K562 (cell line): ENCODE measurements at regions not wholly inside any gene's neighbourhood (a gene's known extent, or its start where the extent isn't known, plus 50 kb on each side); places are given as distances from the start of the nearest gene placed in this dataset.

ENCODE experiments used
- ATAC-seq: fragments of 200-7000 bp; cut with Tn5 transposase; 3 replicates; pipeline ENCODE4 v1.9.1; 2020; ENCODE audit warnings: moderate library complexity
- BruUV-seq: library from RNA; stranded (reverse); fragments of 400-500 nt; replicated peaks from 2 replicates; lab custom pipeline; 2021; lab: Mats Ljungman, UMichigan
- CTCF ChIA-PET: fragments of 300-600 bp; formaldehyde crosslinking; extraction: SDS; loops from one replicate; lab custom pipeline; 2021; ENCODE audit warnings: low intra/inter-chr PET ratio; lab: Yijun Ruan, JAX
- POLR2A ChIA-PET: fragments of 300-600, 350-650 bp; sonication (Branson Sonifier 250); formaldehyde crosslinking; extraction: SDS; loops from one replicate; lab custom pipeline; 2021; ENCODE audit warnings: antibody characterized with exemption, inconsistent platforms; lab: Yijun Ruan, JAX
- DNase-seq, 4 experiments: peaks; one replicate each; pipeline versions ENCODE4 v3.0.0 to v3.0.0-alpha.2; 2011 to 2018; ENCODE audit warnings: low spot score in 3 of 4, mixed read lengths in 3 of 4; ENCODE audit errors: extremely low read depth in 1 of 4
- FAIRE-seq: peaks from 2 replicates; lab custom pipeline; 2011; peaks lifted over from hg19 to GRCh38; lab: Jason Lieb, UNC
- H2AFZ ChIP-seq: 2 replicates; pipeline ENCODE4 v1.6.0; 2011; ENCODE audit warnings: low read depth, low read length, control low read depth, inconsistent platforms
- H3K27ac ChIP-seq: fragments of 200-600 bp; 3 replicates; pipeline ENCODE4 v1.8.0; 2011; ENCODE audit warnings: low read depth, mild to moderate bottlenecking, control low read depth, inconsistent platforms, low read length, moderate library complexity, mixed read lengths; ENCODE audit errors: extremely low read depth
- H3K27me3 ChIP-seq, 2 experiments: fragments of 300-600 bp in 1 of 2; 2 replicates in 1 of 2; 3 replicates in 1 of 2; pipeline versions ENCODE4 v1.6.0 to v1.8.0; 2011; ENCODE audit warnings: inconsistent platforms in 2 of 2, low read length in 2 of 2, mild to moderate bottlenecking in 1 of 2, mixed read lengths in 1 of 2, moderate library complexity in 1 of 2; ENCODE audit not compliant: control insufficient read depth in 2 of 2, insufficient read depth in 2 of 2
- H3K36me3 ChIP-seq: fragments of 300-600 bp; 3 replicates; pipeline ENCODE4 v1.8.0; 2011; ENCODE audit warnings: mild to moderate bottlenecking, low read length, inconsistent platforms; ENCODE audit not compliant: control insufficient read depth, insufficient read depth
- H3K4me1 ChIP-seq, 2 experiments: fragments of 200-600 bp in 1 of 2; replicated peaks in 1 of 2; 2 replicates in 1 of 2; 3 replicates in 1 of 2; pipeline versions ENCODE4 v1.5.1 to v1.8.0; 2011; ENCODE audit warnings: inconsistent platforms in 2 of 2, low read length in 2 of 2, mild to moderate bottlenecking in 1 of 2, mixed read lengths in 1 of 2, moderate library complexity in 1 of 2; ENCODE audit not compliant: control insufficient read depth in 2 of 2, insufficient read depth in 2 of 2
- H3K4me2 ChIP-seq: 2 replicates; pipeline ENCODE4 v1.6.1; 2011; ENCODE audit warnings: low read length, control low read depth, inconsistent platforms, mixed read lengths; ENCODE audit not compliant: insufficient read depth
- H3K4me3 ChIP-seq: fragments of 200-600 bp; sonication (generic), shearing (Covaris generic); 2 replicates; pipeline ENCODE4 v1.5.1; 2016; ENCODE audit warnings: control low read depth, inconsistent platforms
- H3K79me2 ChIP-seq: fragments of 200-600 bp; 3 replicates; pipeline ENCODE4 v1.8.0; 2011; ENCODE audit warnings: low read length, inconsistent platforms; ENCODE audit not compliant: control insufficient read depth, insufficient read depth
- H3K9ac ChIP-seq, 2 experiments: 2 replicates each; pipeline versions ENCODE4 v1.6.0 to v1.6.1; 2011; ENCODE audit warnings: low read depth in 2 of 2, low read length in 2 of 2, control low read depth in 1 of 2, inconsistent platforms in 1 of 2, mild to moderate bottlenecking in 1 of 2, mixed read lengths in 1 of 2; ENCODE audit not compliant: insufficient read depth in 1 of 2
- H3K9me1 ChIP-seq: one replicate; pipeline ENCODE4 v1.6.0; 2011; ENCODE audit warnings: inconsistent platforms, mild to moderate bottlenecking, low read length, moderate library complexity; ENCODE audit not compliant: control insufficient read depth, insufficient read depth
- H3K9me3 ChIP-seq: replicated peaks from 2 replicates; pipeline ENCODE4 v1.5.1; 2011; ENCODE audit warnings: low read depth, low read length, inconsistent platforms; ENCODE audit not compliant: control insufficient read depth, insufficient read depth
- H4K20me1 ChIP-seq: replicated peaks from 2 replicates; pipeline ENCODE4 v1.6.1; 2011; ENCODE audit warnings: low read length, inconsistent platforms, mixed read lengths; ENCODE audit not compliant: control insufficient read depth, insufficient read depth
- BACH1 ChIP-seq: fragments of 200-800 bp; sonication (Bioruptor generic); IDR thresholded peaks from 2 replicates; pipeline ENCODE4 v1.6.1; 2016; ENCODE audit warnings: missing genetic modification characterization, missing compliant biosample characterization
- FOXK1 ChIP-seq: sonication (generic); formaldehyde crosslinking; IDR thresholded peaks from 2 replicates; pipeline ENCODE4 v1.8.0; 2022; ENCODE audit warnings: missing genetic modification reagents, mild to moderate bottlenecking, borderline replicate concordance
- HCFC1 ChIP-seq: IDR thresholded peaks from 2 replicates; pipeline ENCODE4 v1.6.1; 2012; ENCODE audit warnings: low read depth, low read length, improper control_type of control experiment
- HDAC3 ChIP-seq: fragments of 450-650 bp; IDR thresholded peaks from 2 replicates; pipeline ENCODE4 v1.6.1; 2018; ENCODE audit warnings: borderline replicate concordance, mild to moderate bottlenecking, moderate library complexity; ENCODE audit not compliant: partially characterized antibody
- HSF4 ChIP-seq: fragments of 250-450 bp; sonication (Bioruptor Pico); IDR thresholded peaks from 2 replicates; pipeline ENCODE4 v2.1.2; 2022; ENCODE audit warnings: mild to moderate bottlenecking, moderate library complexity, borderline replicate concordance
- LARP7 ChIP-seq: fragments of 450-650 bp; IDR thresholded peaks from 2 replicates; pipeline ENCODE4 v1.6.1; 2016
- MECOM ChIP-seq: fragments of 250-450 bp; sonication (Bioruptor Pico); IDR thresholded peaks from 2 replicates; pipeline ENCODE4 v1.8.0; 2022; ENCODE audit warnings: inconsistent platforms
- SMARCB1 ChIP-seq: IDR thresholded peaks from 2 replicates; pipeline ENCODE4 v1.6.1; 2011; ENCODE audit warnings: improper control_type of control experiment, low read depth; ENCODE audit not compliant: insufficient read length
- TAF15 ChIP-seq: fragments of 200-400 bp; formaldehyde crosslinking; IDR thresholded peaks from 2 replicates; pipeline ENCODE4 v1.6.1; 2017; ENCODE audit warnings: mild to moderate bottlenecking, low read depth, low read length, moderate library complexity
- ZNF124 ChIP-seq: sonication (generic); formaldehyde crosslinking; IDR thresholded peaks from 2 replicates; pipeline ENCODE4 v1.8.1; 2022; ENCODE audit warnings: missing genetic modification reagents
- ZNF134 ChIP-seq: fragments of 250-450 bp; sonication (Bioruptor Pico); conservative IDR thresholded peaks from 2 replicates; pipeline ENCODE4 v1.4.0; 2020
- ZNF174 ChIP-seq: fragments of 250-450 bp; sonication (Bioruptor Pico); IDR thresholded peaks from 2 replicates; pipeline ENCODE4 v1.4.0; 2020; ENCODE audit warnings: mild to moderate bottlenecking
- ZNF41 ChIP-seq: fragments of 250-450 bp; sonication (Bioruptor Pico); conservative IDR thresholded peaks from 2 replicates; pipeline ENCODE4 v1.4.0; 2020; ENCODE audit warnings: mild to moderate bottlenecking
- ZNF584 ChIP-seq: fragments of 200-800 bp; sonication (Bioruptor generic); IDR thresholded peaks from 2 replicates; pipeline ENCODE4 v1.6.1; 2016; ENCODE audit warnings: low read depth, mild to moderate bottlenecking, missing genetic modification characterization, missing compliant biosample characterization
- ZNF830 ChIP-seq: fragments of 250-450 bp; sonication (Bioruptor Pico); IDR thresholded peaks from 2 replicates; pipeline ENCODE4 v1.5.0; 2021; ENCODE audit warnings: mild to moderate bottlenecking
- WGBS: fragments of 100-300 bp; shearing (Covaris generic); methylation state at CpG from one replicate; pipeline ENCODE4 v1.1.6; 2016; ENCODE audit warnings: low coverage, mixed read lengths; ENCODE audit not compliant: insufficient coverage; ENCODE audit errors: missing lambda C conversion rate; 5-methylcytosine and 5-hydroxymethylcytosine counted together
- in situ Hi-C: fragments of 300-500 bp; cut with MboI; formaldehyde crosslinking; loops from 4 replicates; pipeline ENCODE4 v1.15.0; 2018; ENCODE audit warnings: inconsistent platforms, mixed read lengths
- intact Hi-C: fragments of 100-400 bp; cut with micrococcal nuclease; formaldehyde crosslinking; loops from 2 replicates; pipeline ENCODE4 v1.14.2; 2022
- TF ChIP-seq, protein P1 (sequence below): fragments of 250-450 bp; sonication (Bioruptor Pico); IDR thresholded peaks from 2 replicates; pipeline ENCODE4 v1.5.0; 2021; ENCODE audit warnings: mild to moderate bottlenecking, moderate library complexity

DNA sequence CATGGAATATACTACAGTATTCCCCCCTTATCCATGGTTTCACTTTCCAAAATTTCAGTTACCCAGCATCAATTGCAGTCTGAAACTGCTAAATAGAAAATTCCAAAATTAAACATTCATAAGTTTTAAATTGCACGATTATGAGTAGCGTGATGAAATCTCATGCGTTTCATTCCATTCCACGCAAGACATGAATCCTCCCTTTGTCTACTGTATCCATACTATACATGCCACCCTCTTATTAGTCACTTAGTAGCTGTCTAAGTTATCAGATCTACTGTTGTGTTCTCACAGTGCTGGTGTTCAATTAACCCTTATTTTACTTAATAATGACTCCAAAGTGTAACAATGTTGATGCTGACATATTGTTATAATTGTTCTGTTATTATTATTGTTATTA lies 261.2 kb upstream of the NDST4 start:
- Histone ChIP-seq H2AFZ (no peak overlapping the region), H3K9me1 (no peaks in the 10 kb centered on the region), H3K79me2 (no peaks in the 10 kb centered on the region), H3K9ac (no peak overlapping the region), H3K4me3 (no peak overlapping the region), H3K27me3 (no peaks in the 10 kb centered on the region), H3K27ac (no peak overlapping the region), H3K4me1 (no peaks in the 10 kb centered on the region), H3K4me2 (no peak overlapping the region), H3K9me3 (no peaks in the 10 kb centered on the region), H4K20me1 (no peaks in the 10 kb centered on the region)
- ATAC-seq (no peak), DNase-seq (no peak), FAIRE-seq (no peak)
- no TSS peak for BruUV-seq
- in situ Hi-C loops (no loop called here), intact Hi-C loops (no loop called here)
- POLR2A ChIA-PET, result no interaction called here
- 0% methylated on average over 4 of the region's 4 CpGs for WGBS
- CTCF ChIA-PET, result no interaction called here
- TF ChIP-seq ZNF134 (CRISPR knock-in tag), result no peak
- no peak for TF ChIP-seq HDAC3
- no peak for TF ChIP-seq BACH1 (tag)
- TF ChIP-seq, all 486 proteins: peak for 0
- no peaks in the 10 kb centered on the region for H3K36me3 ChIP-seq

DNA sequence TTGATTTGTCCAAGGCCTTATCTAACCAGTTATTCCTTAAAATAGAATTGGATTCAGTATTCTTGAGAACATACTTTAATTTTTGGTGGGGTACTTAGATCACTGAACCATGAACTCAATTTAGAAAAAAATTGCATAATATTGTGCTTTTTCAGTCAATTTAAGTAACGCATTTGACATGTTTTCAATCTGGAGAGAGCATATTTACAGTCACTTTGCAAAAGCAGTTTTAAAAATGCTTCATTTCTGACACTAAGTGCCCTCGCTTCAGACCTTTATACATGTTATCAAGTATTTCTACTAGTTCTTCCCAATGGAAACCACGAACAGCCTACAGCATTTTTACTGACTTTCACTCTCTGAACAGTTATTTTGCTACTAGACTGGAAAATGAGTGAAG lies 257.1 kb upstream of the NDST4 start:
- Histone ChIP-seq H3K9ac (no peak overlapping the region), H3K9me3 (no peaks in the 10 kb centered on the region), H4K20me1 (no peaks in the 10 kb centered on the region), H3K27ac (no peak overlapping the region), H2AFZ (no peak overlapping the region), H3K4me1 (no peaks in the 10 kb centered on the region), H3K27me3 (no peaks in the 10 kb centered on the region), H3K4me2 (no peak overlapping the region), H3K36me3 (no peaks in the 10 kb centered on the region), H3K79me2 (no peaks in the 10 kb centered on the region), H3K4me3 (no peak overlapping the region), H3K9me1 (no peaks in the 10 kb centered on the region)
- no peak for ATAC-seq
- DNase-seq, result no peak
- intact Hi-C loops, result no loop called here
- ChIA-PET CTCF (no interaction called here), POLR2A (no interaction called here)
- no TSS peak for BruUV-seq
- no peak for FAIRE-seq
- WGBS, result 0% methylated on average over 3 of the region's 3 CpGs
- in situ Hi-C loops, result no loop called here
- TF ChIP-seq ZNF41 (CRISPR knock-in tag), result no peak
- no peak for TF ChIP-seq TAF15
- TF ChIP-seq LARP7, result no peak
- no peak for TF ChIP-seq HCFC1
- no peak for TF ChIP-seq FOXK1 (CRISPR knock-in tag)
- TF ChIP-seq ZNF830, result no peak
- TF ChIP-seq, protein P1, sequence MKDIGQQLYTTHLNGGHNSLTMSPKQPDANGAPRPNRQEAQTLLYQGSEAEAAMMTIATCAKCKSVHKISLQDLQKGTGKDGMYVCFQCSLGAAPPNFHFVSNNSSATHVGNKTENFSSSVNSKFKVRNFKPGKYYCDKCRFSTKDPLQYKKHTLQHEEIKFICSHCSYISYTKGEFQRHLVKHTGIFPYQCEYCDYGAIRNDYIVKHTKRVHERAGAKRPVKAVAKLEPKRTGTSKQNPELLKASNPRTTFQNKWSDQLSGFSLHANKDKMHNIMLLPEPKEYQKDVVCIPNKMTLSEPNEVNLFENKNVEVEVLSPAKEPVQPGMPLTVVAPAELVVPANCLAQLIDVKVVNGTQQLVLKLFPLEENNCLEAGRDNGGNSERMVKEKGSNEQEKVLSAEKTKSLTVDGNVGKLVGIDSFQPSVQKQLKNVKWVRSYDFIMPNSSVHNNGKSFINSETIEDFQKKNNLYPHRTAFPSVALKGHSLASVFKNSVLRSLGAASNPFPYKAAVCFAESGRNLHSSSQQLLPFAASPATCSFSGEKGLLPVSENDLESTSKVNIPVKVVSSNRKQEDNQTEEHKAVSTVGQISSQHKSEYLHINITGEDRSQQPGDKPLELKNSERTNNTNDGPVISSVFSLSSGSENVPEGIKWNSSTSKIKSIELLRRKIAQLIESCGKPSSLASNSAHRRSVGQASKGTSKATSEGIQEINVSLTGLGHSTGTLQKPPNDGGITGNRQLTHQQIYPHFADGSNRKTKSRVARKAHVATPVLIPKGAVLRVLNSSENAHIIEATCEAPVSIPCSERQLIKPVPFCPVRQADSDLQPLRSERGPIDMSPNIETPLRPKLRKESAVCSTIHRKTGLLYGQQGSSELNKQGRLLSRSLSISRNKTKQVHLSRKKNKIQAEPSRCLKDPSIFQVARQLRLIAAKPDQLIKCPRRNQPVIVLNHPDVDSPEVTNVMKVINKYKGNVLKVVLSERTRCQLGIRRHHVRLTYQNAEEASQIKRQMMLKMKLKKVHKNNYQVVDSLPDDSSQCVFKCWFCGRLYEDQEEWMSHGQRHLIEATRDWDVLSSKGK (CRISPR knock-in tag), result no peak
- TF ChIP-seq ZNF174 (CRISPR knock-in tag), result no peak
- no peak for TF ChIP-seq ZNF124 (CRISPR knock-in tag)
- TF ChIP-seq ZNF584 (CRISPR knock-in tag), result no peak
- TF ChIP-seq HSF4 (CRISPR knock-in tag), result no peak
- no peak for TF ChIP-seq MECOM
- TF ChIP-seq SMARCB1, result no peak
